ENCODE measurements at regions not wholly inside any gene's neighbourhood (a gene's known extent, or its start where the extent isn't known, plus 50 kb on each side); places are given as distances from the start of the nearest gene placed in this dataset.

DNA sequence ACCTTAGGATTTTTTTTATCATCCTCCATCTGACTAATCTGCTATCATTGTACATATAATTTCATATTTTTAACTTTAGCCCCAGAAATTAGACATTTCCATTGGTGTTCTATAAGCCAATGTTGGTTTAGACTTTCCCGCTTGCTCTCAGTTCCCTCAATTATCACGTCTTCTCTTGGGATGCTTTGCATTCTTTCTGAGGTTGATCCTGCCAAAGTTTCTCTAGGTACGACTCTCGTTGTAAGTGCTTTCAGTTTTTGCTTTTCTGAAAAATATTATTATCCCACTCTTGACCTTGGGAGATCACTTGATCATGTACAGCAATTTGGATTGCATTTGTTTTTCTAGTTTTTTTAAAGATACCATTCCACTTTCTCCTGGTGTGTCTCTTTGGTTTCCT lies 270.2 kb downstream of the IRS2 start:
- Histone ChIP-seq H3K27ac (ENCODE audit: insufficient read depth, low read length, poor library complexity, severe bottlenecking) (no peak overlapping the region), H3K4me3 (ENCODE audit: insufficient read depth, low read depth, low read length, poor library complexity, severe bottlenecking) (no peak overlapping the region), H3K27me3 (replicated peaks; ENCODE audit: control insufficient read depth, insufficient read depth, low read length, poor library complexity, severe bottlenecking) (no peaks in the 10 kb centered on the region), H3K9me3 (ENCODE audit: control insufficient read depth, low read length) (no peaks in the 10 kb centered on the region), H3K4me1 (ENCODE audit: control insufficient read depth, insufficient read depth, low read length, poor library complexity, severe bottlenecking) (no peaks in the 10 kb centered on the region), H3K36me3 (ENCODE audit: control insufficient read depth, insufficient read depth, low read length) (no peaks in the 10 kb centered on the region)
- DNase-seq: no peak

GRCh38 chr13:109510013-109510412 lies 276.4 kb downstream of the IRS2 start:
- H3K9me3 ChIP-seq (ENCODE audit: control insufficient read depth, low read length): no peaks in the 10 kb centered on the region
- H3K4me3 ChIP-seq (ENCODE audit: insufficient read depth, low read depth, low read length, poor library complexity, severe bottlenecking): no peak overlapping the region
- H3K36me3 ChIP-seq (ENCODE audit: control insufficient read depth, insufficient read depth, low read length): no peaks in the 10 kb centered on the region
- H3K27ac ChIP-seq (ENCODE audit: insufficient read depth, low read length, poor library complexity, severe bottlenecking): no peak overlapping the region
- H3K4me1 ChIP-seq (ENCODE audit: control insufficient read depth, insufficient read depth, low read length, poor library complexity, severe bottlenecking): no peaks in the 10 kb centered on the region
- no peak for DNase-seq
- H3K27me3 ChIP-seq (replicated peaks; ENCODE audit: control insufficient read depth, insufficient read depth, low read length, poor library complexity, severe bottlenecking): no peaks in the 10 kb centered on the region

DNA sequence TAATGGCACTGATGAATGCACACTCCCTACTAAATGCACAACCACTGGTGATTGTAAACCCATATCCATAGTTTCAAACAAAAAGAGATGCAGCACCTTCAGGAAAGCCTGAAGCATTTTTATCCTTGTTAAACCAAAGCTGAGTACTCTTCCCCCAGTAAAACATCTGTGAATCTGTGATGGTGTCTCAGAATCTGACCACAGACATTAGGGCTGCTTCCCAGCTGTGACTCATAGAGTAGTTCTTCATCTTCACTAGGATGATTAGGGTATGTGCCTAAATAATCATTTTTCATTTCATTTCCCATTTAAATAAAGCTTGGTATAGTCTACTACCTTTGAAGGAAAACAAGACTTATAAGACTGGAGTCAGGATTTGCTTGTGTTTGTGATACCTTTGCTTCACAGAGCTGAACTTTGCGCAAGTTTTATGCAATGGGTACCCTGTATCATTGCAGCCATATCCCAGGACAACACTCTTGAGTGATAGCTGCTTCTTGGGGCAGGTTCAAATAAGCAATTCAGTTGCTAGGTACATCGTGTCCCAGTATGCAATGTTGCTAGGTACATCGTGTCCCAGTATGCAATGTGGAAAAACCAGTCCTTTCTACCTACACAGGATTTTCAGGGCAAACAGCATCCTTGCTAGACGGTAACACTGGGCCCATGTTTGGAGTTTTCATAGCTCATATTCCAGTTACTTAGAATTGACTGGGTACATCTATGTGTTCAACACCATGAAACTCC lies 277.1 kb downstream of the IRS2 start:
- H3K27ac ChIP-seq (ENCODE audit: insufficient read depth, low read length, poor library complexity, severe bottlenecking): no peak overlapping the region
- no peaks in the 10 kb centered on the region for H3K27me3 ChIP-seq (replicated peaks; ENCODE audit: control insufficient read depth, insufficient read depth, low read length, poor library complexity, severe bottlenecking)
- H3K36me3 ChIP-seq (ENCODE audit: control insufficient read depth, insufficient read depth, low read length): no peaks in the 10 kb centered on the region
- H3K9me3 ChIP-seq (ENCODE audit: control insufficient read depth, low read length): no peaks in the 10 kb centered on the region
- DNase-seq: no peak
- H3K4me3 ChIP-seq (ENCODE audit: insufficient read depth, low read depth, low read length, poor library complexity, severe bottlenecking): no peak overlapping the region
- no peaks in the 10 kb centered on the region for H3K4me1 ChIP-seq (ENCODE audit: control insufficient read depth, insufficient read depth, low read length, poor library complexity, severe bottlenecking)

GRCh38 chr13:109500146-109500773 lies 286.1 kb downstream of the IRS2 start:
- DNase-seq: no peak
- Histone ChIP-seq H3K4me1 (ENCODE audit: control insufficient read depth, insufficient read depth, low read length, poor library complexity, severe bottlenecking) (no peaks in the 10 kb centered on the region), H3K36me3 (ENCODE audit: control insufficient read depth, insufficient read depth, low read length) (no peaks in the 10 kb centered on the region), H3K27ac (ENCODE audit: insufficient read depth, low read length, poor library complexity, severe bottlenecking) (no peak overlapping the region), H3K4me3 (ENCODE audit: insufficient read depth, low read depth, low read length, poor library complexity, severe bottlenecking) (no peak overlapping the region), H3K27me3 (replicated peaks; ENCODE audit: control insufficient read depth, insufficient read depth, low read length, poor library complexity, severe bottlenecking) (no peaks in the 10 kb centered on the region), H3K9me3 (ENCODE audit: control insufficient read depth, low read length) (no peaks in the 10 kb centered on the region)

GRCh38 chr13:109497917-109498316 lies 288.5 kb downstream of the IRS2 start:
- H3K27ac ChIP-seq (ENCODE audit: insufficient read depth, low read length, poor library complexity, severe bottlenecking): no peak overlapping the region
- DNase-seq: no peak

DNA sequence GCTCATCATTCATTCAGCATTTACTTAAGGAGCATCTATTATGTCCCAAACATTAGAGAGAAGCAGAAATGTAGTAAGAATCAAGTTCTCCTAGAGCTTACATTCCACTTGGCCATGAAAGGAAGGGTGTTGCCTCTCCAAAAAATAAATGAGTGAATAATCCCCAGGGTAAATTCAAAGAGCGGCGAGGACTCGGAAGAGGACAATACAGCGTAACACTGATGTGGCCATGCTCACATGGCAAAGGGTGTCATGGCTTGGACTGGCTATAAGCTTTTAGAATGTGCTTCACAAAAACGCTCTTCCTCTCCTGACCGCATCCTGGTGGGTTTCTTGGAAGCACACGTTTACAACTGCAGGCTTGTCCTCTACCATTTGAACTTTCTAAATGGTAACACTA lies 290.2 kb downstream of the IRS2 start:
- no peaks in the 10 kb centered on the region for H3K9me3 ChIP-seq (ENCODE audit: control insufficient read depth, low read length)
- DNase-seq: no peak
- no peak overlapping the region for H3K27ac ChIP-seq (ENCODE audit: insufficient read depth, low read length, poor library complexity, severe bottlenecking)
- no peaks in the 10 kb centered on the region for H3K27me3 ChIP-seq (replicated peaks; ENCODE audit: control insufficient read depth, insufficient read depth, low read length, poor library complexity, severe bottlenecking)
- H3K4me3 ChIP-seq (ENCODE audit: insufficient read depth, low read depth, low read length, poor library complexity, severe bottlenecking): no peak overlapping the region
- H3K4me1 ChIP-seq (ENCODE audit: control insufficient read depth, insufficient read depth, low read length, poor library complexity, severe bottlenecking): no peaks in the 10 kb centered on the region
- H3K36me3 ChIP-seq (ENCODE audit: control insufficient read depth, insufficient read depth, low read length): no peaks in the 10 kb centered on the region

More at GRCh38 chr13:109497917-109498316, 288.5 kb downstream of the IRS2 start:
- Histone ChIP-seq H3K36me3 (ENCODE audit: control insufficient read depth, insufficient read depth, low read length) (no peaks in the 10 kb centered on the region), H3K9me3 (ENCODE audit: control insufficient read depth, low read length) (no peaks in the 10 kb centered on the region), H3K27me3 (replicated peaks; ENCODE audit: control insufficient read depth, insufficient read depth, low read length, poor library complexity, severe bottlenecking) (no peaks in the 10 kb centered on the region), H3K4me3 (ENCODE audit: insufficient read depth, low read depth, low read length, poor library complexity, severe bottlenecking) (no peak overlapping the region), H3K4me1 (ENCODE audit: control insufficient read depth, insufficient read depth, low read length, poor library complexity, severe bottlenecking) (no peaks in the 10 kb centered on the region)

DNA sequence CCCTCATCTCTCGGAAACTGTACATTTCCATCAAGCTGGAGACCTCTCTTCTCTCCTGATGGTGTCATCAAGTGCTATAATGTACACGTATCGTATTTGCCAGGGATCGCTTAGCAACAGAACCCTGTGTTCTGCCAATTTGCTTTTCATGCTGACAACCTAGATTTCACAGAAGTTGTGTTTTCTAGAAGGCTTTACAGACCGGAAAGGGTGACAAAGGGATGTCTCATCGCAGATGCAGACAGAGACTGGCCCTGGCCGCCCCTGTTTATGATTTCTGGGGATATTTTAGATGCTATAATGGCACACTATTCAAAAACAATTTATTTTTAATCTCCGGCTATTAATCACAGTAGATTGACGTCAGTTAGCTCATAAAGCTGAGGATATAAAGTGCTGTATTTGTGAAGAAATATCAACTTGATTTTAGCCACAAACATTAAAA lies 291.4 kb downstream of the IRS2 start:
- H3K27ac ChIP-seq (ENCODE audit: insufficient read depth, low read length, poor library complexity, severe bottlenecking): no peak overlapping the region
- no peak for DNase-seq
- no peaks in the 10 kb centered on the region for H3K27me3 ChIP-seq (replicated peaks; ENCODE audit: control insufficient read depth, insufficient read depth, low read length, poor library complexity, severe bottlenecking)
- H3K4me1 ChIP-seq (ENCODE audit: control insufficient read depth, insufficient read depth, low read length, poor library complexity, severe bottlenecking): no peaks in the 10 kb centered on the region
- no peaks in the 10 kb centered on the region for H3K9me3 ChIP-seq (ENCODE audit: control insufficient read depth, low read length)
- H3K4me3 ChIP-seq (ENCODE audit: insufficient read depth, low read depth, low read length, poor library complexity, severe bottlenecking): no peak overlapping the region
- no peaks in the 10 kb centered on the region for H3K36me3 ChIP-seq (ENCODE audit: control insufficient read depth, insufficient read depth, low read length)

- Histone ChIP-seq H3K4me1 (ENCODE audit: control insufficient read depth, insufficient read depth, low read length, poor library complexity, severe bottlenecking) (no peaks in the 10 kb centered on the region), H3K36me3 (ENCODE audit: control insufficient read depth, insufficient read depth, low read length) (no peaks in the 10 kb centered on the region), H3K27ac (ENCODE audit: insufficient read depth, low read length, poor library complexity, severe bottlenecking) (no peak overlapping the region), H3K27me3 (replicated peaks; ENCODE audit: control insufficient read depth, insufficient read depth, low read length, poor library complexity, severe bottlenecking) (no peaks in the 10 kb centered on the region), H3K4me3 (ENCODE audit: insufficient read depth, low read depth, low read length, poor library complexity, severe bottlenecking) (no peak overlapping the region), H3K9me3 (ENCODE audit: control insufficient read depth, low read length) (no peaks in the 10 kb centered on the region)
- DNase-seq: no peak
Observed at GRCh38 chr13:109485136-109485794, 301.1 kb downstream of the IRS2 start.

DNA sequence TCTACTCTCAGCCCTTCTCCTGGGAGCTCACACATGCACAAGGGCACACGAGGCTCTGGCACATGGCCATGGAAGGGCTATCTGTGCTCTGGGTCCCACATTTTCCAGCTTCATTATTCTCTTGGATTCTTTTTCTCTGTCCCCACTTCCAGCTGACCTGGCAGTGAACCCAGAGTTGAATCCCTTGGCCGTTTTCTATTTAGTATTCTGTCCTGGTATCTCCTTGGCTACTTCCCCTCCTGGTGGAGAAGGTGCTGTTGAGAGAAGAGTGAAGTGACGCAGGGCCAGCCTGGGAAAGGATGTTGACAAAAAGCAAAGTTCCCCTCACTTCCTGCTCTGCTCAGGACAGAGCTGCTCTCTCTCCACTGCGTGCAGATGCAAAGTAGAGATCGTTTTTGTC lies 303.1 kb downstream of the IRS2 start:
- Histone ChIP-seq H3K27ac (ENCODE audit: insufficient read depth, low read length, poor library complexity, severe bottlenecking) (no peak overlapping the region), H3K9me3 (ENCODE audit: control insufficient read depth, low read length) (no peaks in the 10 kb centered on the region), H3K4me1 (ENCODE audit: control insufficient read depth, insufficient read depth, low read length, poor library complexity, severe bottlenecking) (no peaks in the 10 kb centered on the region), H3K4me3 (ENCODE audit: insufficient read depth, low read depth, low read length, poor library complexity, severe bottlenecking) (no peak overlapping the region), H3K27me3 (replicated peaks; ENCODE audit: control insufficient read depth, insufficient read depth, low read length, poor library complexity, severe bottlenecking) (no peaks in the 10 kb centered on the region), H3K36me3 (ENCODE audit: control insufficient read depth, insufficient read depth, low read length) (no peaks in the 10 kb centered on the region)
- DNase-seq: no peak

DNA sequence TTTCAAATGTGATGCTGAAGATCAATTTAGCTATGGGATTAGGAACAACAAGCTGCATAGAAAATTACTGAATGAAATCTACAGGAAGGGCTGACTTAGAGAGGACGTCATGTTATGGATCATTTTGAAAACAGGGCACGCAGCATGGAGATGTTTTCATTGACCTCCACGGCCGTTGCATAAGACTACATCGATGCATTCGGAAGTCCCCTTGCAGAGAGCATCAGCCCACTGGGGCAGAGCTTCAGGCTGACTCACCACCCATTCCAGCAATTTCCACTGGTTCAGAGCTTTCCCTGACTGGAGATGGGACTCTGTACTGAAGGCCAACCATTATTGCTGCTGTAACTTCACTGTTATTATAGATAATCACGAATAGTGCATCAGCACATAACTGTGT lies 305.3 kb downstream of the IRS2 start:
- H3K4me3 ChIP-seq (ENCODE audit: insufficient read depth, low read depth, low read length, poor library complexity, severe bottlenecking): no peak overlapping the region
- no peaks in the 10 kb centered on the region for H3K4me1 ChIP-seq (ENCODE audit: control insufficient read depth, insufficient read depth, low read length, poor library complexity, severe bottlenecking)
- H3K36me3 ChIP-seq (ENCODE audit: control insufficient read depth, insufficient read depth, low read length): no peaks in the 10 kb centered on the region
- no peak for DNase-seq
- no peaks in the 10 kb centered on the region for H3K27me3 ChIP-seq (replicated peaks; ENCODE audit: control insufficient read depth, insufficient read depth, low read length, poor library complexity, severe bottlenecking)
- H3K9me3 ChIP-seq (ENCODE audit: control insufficient read depth, low read length): no peaks in the 10 kb centered on the region
- H3K27ac ChIP-seq (ENCODE audit: insufficient read depth, low read length, poor library complexity, severe bottlenecking): no peak overlapping the region

Data from effector memory CD4-positive, alpha-beta T cell (primary cell).